CD1c-positive myeloid dendritic cell (primary cell): ENCODE measurements at regions not wholly inside any gene's neighbourhood (a gene's known extent, or its start where the extent isn't known, plus 50 kb on each side); places are given as distances from the start of the nearest gene placed in this dataset.

Experiments used
- DNase-seq: peaks from one replicate; pipeline ENCODE4 v3.0.0-alpha.2; 2016; ENCODE audit errors: extremely low spot score

- DNase-seq: no peak
These were observed 171.7 kb upstream of the CELF2 start for GRCh38 chr10:10845826-10846503.

GRCh38 chr10:10846504-10846900 lies 171.2 kb upstream of the CELF2 start:
- DNase-seq: no peak

GRCh38 chr10:10847387-10847786 lies 170.3 kb upstream of the CELF2 start:
- no peak for DNase-seq

DNA sequence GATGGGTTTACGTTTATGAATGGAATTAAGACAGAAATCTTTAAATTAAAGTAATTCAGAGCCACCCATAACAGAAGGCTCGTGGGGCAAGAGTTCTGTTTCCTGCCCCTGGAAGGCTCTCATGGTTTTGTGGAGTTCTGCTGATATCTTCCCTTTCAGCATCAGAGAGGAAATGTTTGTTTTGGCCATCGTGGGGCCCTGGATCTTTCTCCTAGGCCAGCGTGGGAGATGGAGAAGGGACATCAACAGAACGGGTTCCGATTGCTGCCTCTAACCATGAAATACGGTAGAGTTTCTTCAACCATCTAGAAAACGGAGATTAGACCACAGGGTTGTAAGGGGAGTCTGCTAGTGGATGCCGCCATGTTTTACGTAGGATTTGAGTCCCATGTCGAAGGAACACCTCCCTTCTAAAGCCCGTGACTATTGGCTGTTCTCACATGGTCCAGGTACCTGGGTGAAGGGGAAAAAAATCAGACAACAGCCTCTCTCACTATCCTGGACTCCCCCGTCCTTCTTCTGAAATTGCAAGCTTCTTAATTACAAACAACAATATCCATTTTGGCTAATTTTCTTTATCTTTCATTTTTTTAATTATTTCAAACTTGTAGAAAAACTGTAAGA lies 169.1 kb upstream of the CELF2 start:
- no peak for DNase-seq

GRCh38 chr10:10849306-10849705 lies 168.4 kb upstream of the CELF2 start:
- DNase-seq: no peak

DNA sequence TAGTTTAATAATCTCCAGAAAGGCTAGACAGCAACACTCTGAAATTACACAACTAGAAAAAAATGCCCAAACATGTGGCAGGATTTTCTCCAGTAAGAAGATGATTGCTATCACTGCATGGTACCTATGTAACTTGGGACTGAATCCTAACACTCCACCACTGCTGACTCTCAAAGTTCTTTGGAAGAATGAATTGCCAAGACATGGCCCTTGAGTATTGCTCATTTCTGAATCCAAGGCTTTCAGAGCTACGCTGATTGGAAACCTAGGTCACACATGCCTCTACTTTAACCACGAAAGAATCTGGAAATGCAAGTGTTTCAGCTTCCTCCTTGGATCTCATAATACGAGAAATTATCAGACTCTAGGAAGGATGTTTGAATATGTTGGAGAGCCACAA lies 167.5 kb upstream of the CELF2 start:
- DNase-seq: no peak

DNA sequence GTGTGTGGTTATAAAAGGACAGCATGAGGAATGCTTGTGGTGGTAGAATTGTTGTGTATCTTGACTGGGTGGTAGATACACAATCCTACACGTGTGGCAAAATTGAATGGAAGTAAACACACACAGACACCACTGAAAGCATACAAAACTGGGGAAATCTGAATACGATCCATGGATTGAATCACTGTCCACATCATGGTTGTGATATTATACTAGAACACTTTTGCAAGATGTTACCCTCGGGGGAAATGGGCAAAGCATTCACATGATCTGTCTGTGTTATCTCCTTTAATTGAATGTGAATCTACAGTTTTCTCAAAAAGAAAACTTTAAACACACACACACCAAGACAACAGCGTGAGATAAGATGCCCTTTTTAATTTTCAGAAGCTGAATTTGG lies 165.2 kb upstream of the CELF2 start:
- no peak for DNase-seq

DNA sequence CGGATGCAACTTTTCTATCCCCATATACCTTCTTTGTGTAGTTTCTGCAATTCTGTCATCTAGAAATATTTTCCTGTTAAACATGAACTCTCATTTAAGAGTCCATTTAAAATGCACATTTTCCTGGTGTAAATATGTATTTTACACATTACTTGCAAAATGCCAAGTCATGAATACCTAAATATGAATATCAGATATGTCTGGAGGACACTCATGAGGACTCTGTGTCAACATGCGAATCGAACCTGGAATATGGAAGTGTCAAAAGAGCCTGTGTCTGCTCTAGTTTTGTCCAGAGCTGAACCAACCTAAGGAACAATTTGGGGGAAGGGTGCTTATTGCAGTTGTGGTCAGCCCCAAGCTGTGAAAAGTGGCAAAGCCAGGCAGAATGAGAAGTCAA lies 163.7 kb upstream of the CELF2 start:
- no peak for DNase-seq

GRCh38 chr10:10854725-10855124 lies 162.9 kb upstream of the CELF2 start:
- DNase-seq: no peak

- DNase-seq: no peak
These were observed 162.5 kb upstream of the CELF2 start for GRCh38 chr10:10855151-10855581.

DNA sequence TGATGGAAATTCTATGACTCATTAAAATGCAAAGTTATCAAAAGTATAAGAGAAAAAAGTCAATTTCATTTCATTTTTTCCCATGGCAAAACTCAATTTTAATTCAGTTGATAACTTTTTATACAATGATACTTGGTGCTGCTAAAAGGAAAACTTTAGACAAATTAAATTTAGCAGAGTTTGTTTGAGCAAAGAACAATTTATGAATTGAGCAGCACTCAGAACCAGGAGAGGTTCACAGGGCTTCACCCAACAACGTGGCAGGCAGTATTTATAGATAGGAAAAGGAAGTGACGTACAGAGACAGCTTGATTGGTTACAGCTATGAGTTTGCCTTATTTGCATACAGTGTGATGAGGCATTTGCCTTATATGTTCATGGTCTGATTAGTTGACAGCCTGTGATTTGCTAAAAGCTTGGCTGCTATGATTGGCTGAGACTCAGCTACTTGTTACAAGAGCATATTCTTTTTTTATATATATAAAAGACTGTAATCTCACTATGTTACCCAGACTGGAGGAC lies 157.2 kb upstream of the CELF2 start:
- DNase-seq: no peak

DNA sequence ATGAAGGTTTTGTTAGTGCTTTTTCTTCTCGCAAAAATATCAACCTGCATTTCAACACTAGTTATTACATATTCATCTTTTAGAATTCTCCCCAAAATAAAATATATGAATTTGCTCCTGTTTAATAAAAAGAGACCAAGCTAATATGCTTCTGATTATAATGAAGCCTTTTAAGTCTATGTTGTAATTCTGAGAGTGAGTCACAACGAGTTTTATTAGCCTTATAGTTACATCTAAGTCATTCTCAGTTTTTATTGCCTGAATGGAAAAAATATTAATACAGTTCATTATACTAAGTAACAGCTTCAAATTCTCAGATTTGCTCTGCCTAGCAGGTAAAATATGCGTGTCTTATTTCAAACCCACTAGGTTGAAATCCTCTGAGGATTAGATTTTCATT lies 152.4 kb upstream of the CELF2 start:
- DNase-seq: no peak

DNA sequence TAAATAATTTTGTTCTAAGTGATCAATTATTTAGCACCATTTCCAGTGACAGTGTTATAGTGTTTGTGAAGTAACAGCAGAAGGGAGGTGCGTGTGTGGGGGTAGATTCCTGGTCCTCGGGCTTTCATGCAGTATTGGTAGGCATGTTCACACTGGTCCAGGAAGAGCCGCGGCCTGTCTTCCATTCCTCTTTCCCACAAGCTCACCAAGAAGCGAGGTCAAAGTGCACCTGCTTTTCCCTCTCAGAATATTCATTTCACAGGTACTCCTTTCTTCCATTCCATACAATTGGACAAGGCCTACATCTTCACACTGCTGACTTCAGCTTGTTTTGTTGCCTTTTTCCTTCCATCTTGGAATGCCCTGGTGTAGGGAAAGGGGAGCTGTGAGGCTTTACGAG lies 151.8 kb upstream of the CELF2 start:
- DNase-seq: no peak

DNA sequence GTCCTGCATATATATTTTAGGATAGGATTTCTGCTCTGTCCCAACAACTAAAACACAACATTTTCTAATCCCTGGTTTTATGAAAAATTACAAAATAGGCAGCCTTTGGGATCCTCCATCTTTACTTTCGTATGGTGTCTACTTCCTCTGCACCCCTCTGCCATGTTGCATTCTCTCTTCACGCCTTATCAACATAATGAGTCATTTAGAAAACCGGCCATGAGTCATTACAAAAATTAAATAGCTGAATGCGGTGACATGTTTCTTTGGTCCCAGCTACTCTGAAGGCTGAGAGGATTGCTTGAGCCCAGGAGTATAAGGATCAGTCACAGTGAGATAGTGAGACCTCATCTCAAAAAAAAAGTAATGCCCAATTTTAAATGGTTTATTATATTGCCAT lies 148.1 kb upstream of the CELF2 start:
- DNase-seq: no peak

DNA sequence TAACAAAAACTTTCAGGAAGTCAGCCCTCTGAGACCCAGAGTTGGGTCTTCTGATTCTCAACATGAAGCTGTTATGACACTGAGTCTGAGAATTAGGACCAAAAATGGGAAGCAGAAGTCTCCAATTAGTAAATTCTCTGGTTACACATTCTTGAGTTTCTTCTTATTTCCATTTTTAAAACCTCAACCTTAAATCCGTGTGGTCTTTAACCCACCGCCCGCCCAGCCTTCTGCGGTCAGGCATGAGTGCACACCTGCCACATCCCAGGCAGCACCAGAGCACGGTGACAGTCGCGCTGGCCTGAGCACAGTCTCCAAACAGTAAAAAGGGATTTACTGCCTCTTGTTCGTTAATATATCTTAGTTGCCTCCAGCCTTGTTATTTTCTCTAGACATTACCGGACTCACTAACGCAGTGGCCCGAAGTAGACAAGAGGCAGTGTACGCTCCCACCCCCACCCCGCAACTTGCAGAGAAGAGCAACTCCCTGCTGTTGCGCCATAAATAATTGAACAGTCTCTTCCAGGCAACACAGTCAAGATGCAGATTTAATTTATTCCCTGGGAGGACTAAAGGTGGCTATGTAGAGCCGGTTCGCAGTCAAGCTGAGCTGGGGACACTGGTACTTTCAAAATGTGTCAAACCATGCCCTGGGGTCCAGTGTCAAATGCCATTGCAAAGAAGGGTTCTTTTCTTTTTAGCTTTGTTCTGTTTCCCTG lies 147.0 kb upstream of the CELF2 start:
- DNase-seq: no peak

- no peak for DNase-seq
These were observed 146.3 kb upstream of the CELF2 start for GRCh38 chr10:10871352-10871751.

DNA sequence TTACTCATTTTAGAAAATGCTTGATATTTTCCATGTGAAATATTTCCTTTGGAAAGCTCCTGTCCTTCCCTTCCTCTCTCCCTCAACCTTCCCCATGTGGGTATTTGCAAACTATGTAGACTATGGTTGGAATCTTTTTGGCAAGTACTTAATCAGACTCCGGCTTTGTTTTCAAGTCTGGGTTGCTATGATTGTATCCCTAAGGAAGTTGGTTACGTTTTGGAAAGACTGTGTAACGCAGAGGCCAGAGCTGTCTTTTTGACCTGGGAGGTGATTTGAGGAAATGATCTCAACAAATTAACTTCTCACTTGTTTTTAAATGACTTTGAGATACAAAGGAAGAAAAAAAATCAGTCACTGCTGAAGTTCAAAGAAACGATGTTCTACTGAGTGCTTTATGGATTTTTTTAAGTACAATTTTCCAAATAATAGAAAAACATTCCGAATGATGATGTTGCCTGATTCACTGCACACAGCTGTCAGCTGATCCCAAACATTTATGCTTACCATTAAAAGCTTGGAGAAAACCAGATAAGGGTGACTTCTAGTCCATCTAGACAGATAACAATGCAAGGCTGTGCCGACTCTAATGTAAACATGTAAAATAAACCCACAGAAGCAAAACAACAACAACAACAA lies 145.5 kb upstream of the CELF2 start:
- DNase-seq: no peak

- no peak for DNase-seq
These were observed 144.9 kb upstream of the CELF2 start for GRCh38 chr10:10872764-10873163.

DNA sequence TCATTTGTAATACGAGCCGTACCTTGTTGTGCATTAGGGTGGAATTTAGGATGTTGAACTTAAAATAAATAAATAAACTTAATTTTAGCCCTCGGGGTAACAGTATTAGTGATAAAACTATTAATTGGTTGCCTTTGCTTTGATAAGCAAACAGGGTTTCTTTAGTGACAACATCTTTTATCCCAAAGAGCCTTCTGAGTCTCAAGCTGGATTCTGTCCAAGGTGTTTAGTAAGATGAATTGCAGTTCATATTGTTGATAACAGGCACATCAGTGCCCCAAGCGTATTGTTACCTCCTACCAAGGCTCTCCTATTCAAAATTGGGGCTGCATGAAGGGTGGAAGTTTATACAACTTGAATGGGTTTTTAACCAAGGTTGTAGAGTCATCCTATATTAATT lies 144.4 kb upstream of the CELF2 start:
- DNase-seq: no peak

DNA sequence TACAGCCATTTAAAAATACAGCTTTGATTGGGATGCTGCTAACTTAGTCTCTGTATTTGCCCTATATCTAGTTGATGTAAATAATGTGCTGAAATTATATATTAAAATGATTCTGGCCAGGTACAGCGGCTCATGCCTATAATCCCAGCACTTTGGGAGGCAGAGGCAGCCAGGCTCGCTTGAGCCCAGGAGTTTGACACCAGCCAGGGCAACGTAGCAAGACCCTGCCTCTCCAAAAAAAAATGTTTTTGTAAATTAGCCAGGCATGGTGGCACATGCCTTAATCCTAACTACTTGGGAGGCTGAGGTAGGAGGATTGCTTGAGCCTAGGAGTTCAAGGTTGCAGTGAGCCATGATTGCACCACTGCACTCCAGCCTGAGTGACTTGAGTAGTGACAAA lies 143.8 kb upstream of the CELF2 start:
- DNase-seq: no peak

DNA sequence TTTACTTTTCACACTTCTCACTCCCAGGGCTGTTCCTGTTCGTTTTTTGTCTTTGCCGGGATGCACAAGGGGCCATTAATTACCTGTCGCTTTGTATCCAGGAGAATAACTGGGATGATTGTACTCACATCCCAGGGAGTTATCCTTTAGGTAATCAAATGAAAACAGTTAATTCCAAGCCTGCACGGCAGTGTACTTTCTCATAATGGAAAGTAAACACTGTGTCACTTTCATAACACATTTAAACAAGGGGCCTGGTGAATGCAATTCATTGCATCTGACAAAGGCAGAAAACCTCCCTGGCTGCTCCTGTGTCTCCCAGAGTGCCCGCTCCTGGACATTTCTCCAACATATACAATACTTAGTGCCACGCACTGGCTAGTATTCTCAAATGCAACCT lies 138.7 kb upstream of the CELF2 start:
- DNase-seq: no peak

DNA sequence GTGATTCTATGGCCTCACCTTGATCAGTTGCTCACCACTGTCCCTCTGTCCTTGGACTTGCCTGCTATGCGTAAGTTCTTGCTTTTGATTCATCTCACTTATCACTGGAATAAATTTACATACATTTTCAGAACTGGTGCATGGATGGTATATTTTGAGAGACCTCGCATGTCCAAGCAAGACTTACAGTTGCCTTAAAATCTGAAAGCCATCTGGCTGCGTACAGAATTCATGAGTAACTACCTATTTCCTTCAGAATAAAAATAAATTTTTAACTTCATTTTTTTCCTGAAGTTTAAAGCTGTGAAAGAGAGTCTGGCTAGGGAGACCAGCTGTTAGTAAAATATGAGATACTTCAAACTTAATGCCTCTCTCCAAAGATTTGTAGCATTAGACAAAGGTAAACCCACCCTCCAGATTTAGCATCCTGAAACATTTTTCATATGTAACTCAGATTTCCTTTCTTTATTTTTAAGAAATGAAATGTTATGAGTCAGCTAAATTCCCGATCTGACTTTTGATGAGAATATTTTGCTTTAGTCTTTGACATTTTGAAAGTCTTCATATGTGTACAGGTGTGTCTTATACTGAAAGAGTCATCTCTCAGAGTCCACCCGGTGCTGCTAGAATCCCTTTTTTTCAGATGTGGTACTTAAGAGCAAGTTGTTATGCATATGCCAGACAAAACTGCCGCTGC lies 136.4 kb upstream of the CELF2 start:
- DNase-seq: no peak
